VCaP (cell line): ENCODE measurements at regions not wholly inside any gene's neighbourhood (a gene's known extent, or its start where the extent isn't known, plus 50 kb on each side); places are given as distances from the start of the nearest gene placed in this dataset.

ENCODE experiments used
- H3K27ac ChIP-seq: fragments of 450-650 bp; 2 replicates; pipeline ENCODE4 v1.5.1; 2017
- CTCF ChIP-seq: fragments of 450-650 bp; conservative IDR thresholded peaks from 2 replicates; pipeline ENCODE4 v1.5.1; 2017; ENCODE audit warnings: mild to moderate bottlenecking, moderate library complexity

GRCh38 chr9:118991366-118992285 is 377.6 kb downstream of the BRINP1 start:
- no peak overlapping the region for H3K27ac ChIP-seq
- no peak for TF ChIP-seq CTCF

GRCh38 chr9:118992813-118993794 is 376.1 kb downstream of the BRINP1 start:
- TF ChIP-seq CTCF, result no peak
- H3K27ac ChIP-seq, result no peak overlapping the region

GRCh38 chr9:118993965-118994364 is 375.3 kb downstream of the BRINP1 start:
- H3K27ac ChIP-seq, result no peak overlapping the region
- TF ChIP-seq CTCF, result no peak

GRCh38 chr9:119002491-119002890 is 366.7 kb downstream of the BRINP1 start:
- no peak overlapping the region for H3K27ac ChIP-seq
- TF ChIP-seq CTCF, result no peak

- no peak for TF ChIP-seq CTCF
- H3K27ac ChIP-seq, result no peak overlapping the region
These were observed 366.0 kb downstream of the BRINP1 start for GRCh38 chr9:119003201-119003611.

- no peak overlapping the region for H3K27ac ChIP-seq
- TF ChIP-seq CTCF, result no peak
These were observed 365.2 kb downstream of the BRINP1 start for GRCh38 chr9:119003882-119004617.
